AG09319 (cell line): ENCODE measurements at regions not wholly inside any gene's neighbourhood (a gene's known extent, or its start where the extent isn't known, plus 50 kb on each side); places are given as distances from the start of the nearest gene placed in this dataset.

Experiments
- DNase-seq: peaks from one replicate; pipeline ENCODE4 v3.0.0-alpha.2; 2010; ENCODE audit warnings: low read depth; ENCODE audit errors: extremely low read depth
- TF ChIP-seq, protein P1 (sequence below): IDR thresholded peaks from 2 replicates; pipeline ENCODE4 v1.5.1; 2011; ENCODE audit warnings: low read depth, mild to moderate bottlenecking, inconsistent platforms, low read length, moderate library complexity

DNA sequence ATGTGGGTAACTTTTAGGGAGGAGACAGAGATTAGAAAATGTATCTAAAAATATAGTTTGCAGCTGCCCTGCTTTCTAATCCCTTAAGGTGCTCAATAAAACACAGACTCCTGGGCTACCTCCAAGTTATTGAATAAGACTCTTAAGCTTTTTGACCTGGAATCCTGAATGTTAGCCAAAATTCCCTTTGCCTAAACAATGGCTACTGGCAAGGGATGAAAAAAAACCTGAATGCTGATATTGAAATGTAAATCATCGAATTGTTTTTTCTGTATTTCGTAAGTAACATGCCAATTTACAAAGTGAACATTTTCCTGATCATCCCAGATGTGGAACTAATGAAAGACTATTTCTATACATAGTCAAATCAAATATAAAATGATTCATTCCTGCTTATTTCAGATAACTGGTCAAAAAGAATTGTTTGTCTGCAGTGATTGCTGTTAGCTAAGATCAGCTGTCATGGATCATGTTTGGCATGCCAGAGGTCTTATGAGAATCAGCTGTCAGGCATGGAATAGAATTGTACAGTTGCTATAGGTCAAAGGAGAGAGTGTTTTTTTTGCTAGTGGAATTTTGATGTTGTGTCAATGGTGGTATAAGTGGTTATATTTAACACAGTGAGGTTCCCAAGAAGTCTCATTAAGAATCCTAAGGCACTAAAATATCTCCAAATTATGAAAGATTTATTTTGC is 363.6 kb upstream of the CWC22 start:
- TF ChIP-seq, protein P1, sequence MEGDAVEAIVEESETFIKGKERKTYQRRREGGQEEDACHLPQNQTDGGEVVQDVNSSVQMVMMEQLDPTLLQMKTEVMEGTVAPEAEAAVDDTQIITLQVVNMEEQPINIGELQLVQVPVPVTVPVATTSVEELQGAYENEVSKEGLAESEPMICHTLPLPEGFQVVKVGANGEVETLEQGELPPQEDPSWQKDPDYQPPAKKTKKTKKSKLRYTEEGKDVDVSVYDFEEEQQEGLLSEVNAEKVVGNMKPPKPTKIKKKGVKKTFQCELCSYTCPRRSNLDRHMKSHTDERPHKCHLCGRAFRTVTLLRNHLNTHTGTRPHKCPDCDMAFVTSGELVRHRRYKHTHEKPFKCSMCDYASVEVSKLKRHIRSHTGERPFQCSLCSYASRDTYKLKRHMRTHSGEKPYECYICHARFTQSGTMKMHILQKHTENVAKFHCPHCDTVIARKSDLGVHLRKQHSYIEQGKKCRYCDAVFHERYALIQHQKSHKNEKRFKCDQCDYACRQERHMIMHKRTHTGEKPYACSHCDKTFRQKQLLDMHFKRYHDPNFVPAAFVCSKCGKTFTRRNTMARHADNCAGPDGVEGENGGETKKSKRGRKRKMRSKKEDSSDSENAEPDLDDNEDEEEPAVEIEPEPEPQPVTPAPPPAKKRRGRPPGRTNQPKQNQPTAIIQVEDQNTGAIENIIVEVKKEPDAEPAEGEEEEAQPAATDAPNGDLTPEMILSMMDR, result no peak
- DNase-seq, result no peak

DNA sequence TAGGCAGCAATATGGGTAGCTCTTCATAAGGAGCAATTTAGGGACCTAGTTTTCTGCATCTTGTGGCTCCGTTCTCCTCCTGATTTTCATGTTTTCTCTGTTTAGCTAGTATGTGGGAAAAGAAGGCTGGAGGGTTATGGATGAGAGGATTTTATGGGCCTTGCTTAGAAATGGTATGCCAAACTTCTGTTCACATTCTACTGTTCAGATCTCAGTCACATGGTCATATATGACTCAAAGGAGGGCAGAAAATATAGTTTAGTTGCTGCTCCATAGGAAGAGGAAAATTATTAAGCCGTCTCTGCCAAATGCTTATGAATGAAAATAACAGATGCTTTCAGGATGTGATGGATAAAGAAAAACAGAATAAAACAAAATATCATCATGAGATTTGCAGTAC is 361.8 kb upstream of the CWC22 start:
- no peak for DNase-seq
- TF ChIP-seq, protein P1, result no peak

DNA sequence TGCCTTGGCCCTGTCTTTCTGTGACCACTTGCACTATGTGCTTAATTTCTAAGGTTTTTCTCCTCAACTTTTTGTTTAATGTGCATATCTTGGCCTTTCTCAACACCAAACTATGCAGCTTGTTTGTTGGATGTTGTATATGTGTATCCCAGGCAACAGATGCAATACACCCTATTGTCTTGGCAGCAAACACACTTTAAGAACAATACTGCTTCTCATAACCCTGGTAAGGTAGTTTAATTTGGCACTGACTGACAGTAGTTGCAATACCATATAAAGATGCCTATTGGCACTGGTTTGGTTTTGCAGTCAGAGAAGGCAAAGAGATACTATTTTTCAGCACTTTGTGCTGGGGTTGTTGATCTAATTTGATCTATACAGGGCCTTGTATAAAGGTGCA is 360.7 kb upstream of the CWC22 start:
- TF ChIP-seq, protein P1, result no peak
- DNase-seq, result peak; percentile 14

GRCh38 chr2:180366481-180366880 is 359.4 kb upstream of the CWC22 start:
- DNase-seq, result no peak
- TF ChIP-seq, protein P1, result no peak

- TF ChIP-seq, protein P1, result no peak
- no peak for DNase-seq
These were observed 357.6 kb upstream of the CWC22 start for GRCh38 chr2:180364719-180365118.

GRCh38 chr2:180360283-180360618 is 353.2 kb upstream of the CWC22 start:
- TF ChIP-seq, protein P1, result no peak
- no peak for DNase-seq

DNA sequence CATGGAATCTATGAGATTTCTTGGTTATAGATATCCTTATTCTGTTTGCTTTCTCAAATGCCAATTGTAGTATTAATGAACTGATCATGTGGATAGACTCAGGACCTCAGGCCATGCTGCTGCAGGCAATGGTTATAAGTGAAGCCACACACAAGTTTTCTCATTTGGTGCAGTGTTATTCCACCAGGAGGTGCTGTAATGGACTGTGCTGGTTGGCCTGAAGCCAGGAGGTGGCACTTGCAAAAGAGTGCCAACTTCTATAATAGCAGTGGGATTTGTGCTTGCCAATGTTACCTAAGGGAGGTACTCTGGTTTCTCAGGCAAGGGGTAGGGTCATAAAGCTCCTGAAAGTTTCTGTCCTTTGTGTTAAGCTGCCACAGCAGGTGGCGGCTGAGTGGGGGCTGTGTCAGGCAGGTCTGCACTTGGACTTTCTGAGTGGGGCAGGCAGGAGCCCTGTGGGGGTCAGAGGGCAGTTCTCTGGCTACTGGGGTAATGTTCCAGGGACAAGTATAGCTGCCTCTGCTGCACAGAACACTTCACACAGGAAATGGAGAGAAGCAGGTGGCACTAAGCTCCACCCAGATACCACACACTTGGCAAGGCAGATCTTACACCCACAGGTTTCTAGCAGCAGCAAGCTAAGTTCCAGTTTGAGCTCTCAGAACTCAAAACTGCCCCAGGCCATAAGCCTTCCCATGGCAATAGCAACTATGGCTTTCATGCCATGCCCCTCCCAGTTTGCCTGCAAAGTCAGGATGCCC is 352.6 kb upstream of the CWC22 start:
- DNase-seq, result no peak

More for the DNA sequence above, 352.6 kb upstream of the CWC22 start:
- TF ChIP-seq, protein P1, result no peak; the same call in 1 of the 2 replicates
